H1 (cell line): ENCODE measurements at regions not wholly inside any gene's neighbourhood (a gene's known extent, or its start where the extent isn't known, plus 50 kb on each side); places are given as distances from the start of the nearest gene placed in this dataset.

Source experiments
- CBX8 ChIP-seq: fragments of 300-800, 300-1000 bp; sonication (generic); IDR thresholded peaks from 2 replicates; pipeline ENCODE4 v1.7.1; 2016; ENCODE audit warnings: low read depth, low read length, borderline replicate concordance
- CHD7 ChIP-seq: fragments of 300-600 bp; sonication (generic); IDR thresholded peaks from 2 replicates; pipeline ENCODE4 v1.7.1; 2012; ENCODE audit warnings: low read length, moderate library complexity, mild to moderate bottlenecking, inconsistent platforms; ENCODE audit not compliant: insufficient replicate concordance
- E2F6 ChIP-seq: IDR thresholded peaks from 2 replicates; pipeline ENCODE4 v1.6.1; 2012; ENCODE audit warnings: inconsistent platforms
- EGR1 ChIP-seq: IDR thresholded peaks from 2 replicates; pipeline ENCODE4 v1.6.1; 2011; ENCODE audit warnings: low read depth, low read length, borderline replicate concordance
- GTF2F1 ChIP-seq: IDR thresholded peaks from 2 replicates; pipeline ENCODE4 v1.6.1; 2012; ENCODE audit warnings: low read depth, low read length, improper control_type of control experiment, borderline replicate concordance
- KDM1A ChIP-seq: fragments of 200-600, 300-600 bp; sonication (generic); IDR thresholded peaks from 2 replicates; pipeline ENCODE4 v1.7.1; 2016; ENCODE audit warnings: mild to moderate bottlenecking, low read length, borderline replicate concordance
- RXRA ChIP-seq: IDR thresholded peaks from 2 replicates; pipeline ENCODE4 v1.6.1; 2011; ENCODE audit warnings: low read depth, mild to moderate bottlenecking, low read length, moderate library complexity; ENCODE audit not compliant: insufficient read depth
- SAP30 ChIP-seq: fragments of 300-600 bp; sonication (generic); IDR thresholded peaks from 2 replicates; pipeline ENCODE4 v1.7.1; 2012; ENCODE audit warnings: low read length, moderate library complexity, mild to moderate bottlenecking, inconsistent platforms; ENCODE audit not compliant: insufficient read depth, insufficient replicate concordance
- SIX5 ChIP-seq: IDR thresholded peaks from 2 replicates; pipeline ENCODE4 v1.6.1; 2011; ENCODE audit warnings: mild to moderate bottlenecking, low read depth, low read length
- SP2 ChIP-seq: IDR thresholded peaks from 2 replicates; pipeline ENCODE4 v1.6.1; 2012; ENCODE audit warnings: mild to moderate bottlenecking, low read length, inconsistent platforms
- TCF12 ChIP-seq: IDR thresholded peaks from 2 replicates; pipeline ENCODE4 v1.6.1; 2011; ENCODE audit warnings: low read depth, mild to moderate bottlenecking, low read length
- TEAD4 ChIP-seq: IDR thresholded peaks from 2 replicates; pipeline ENCODE4 v1.6.1; 2012; ENCODE audit warnings: low read depth, low read length, inconsistent platforms, mixed read lengths

- no peak for TF ChIP-seq CHD7
- no peak for TF ChIP-seq CBX8
- TF ChIP-seq KDM1A, result no peak
- TF ChIP-seq SAP30, result no peak
- TF ChIP-seq EGR1, result no peak
- TF ChIP-seq GTF2F1, result no peak
- TF ChIP-seq E2F6, result no peak
- no peak for TF ChIP-seq TEAD4
- no peak for TF ChIP-seq RXRA
- no peak for TF ChIP-seq SIX5
- no peak for TF ChIP-seq SP2
- no peak for TF ChIP-seq TCF12
These were observed 302.1 kb upstream of the SPAG17 start (continued) for GRCh38 chr1:118487091-118487490.
